ENCODE measurements at regions not wholly inside any gene's neighbourhood (a gene's known extent, or its start where the extent isn't known, plus 50 kb on each side); places are given as distances from the start of the nearest gene placed in this dataset.

GRCh38 chr14:99072433-99072832 is 199.6 kb downstream of the BCL11B start:
- 27% methylated on average over 12 of the region's 12 CpGs for WGBS (ENCODE audit: low lambda C conversion rate)
- no peaks in the 10 kb centered on the region for H3K4me1 ChIP-seq (ENCODE audit: insufficient read depth, low read length)
- no peak for FAIRE-seq
- ATAC-seq: no peak
- TF ChIP-seq CREBL2 (CRISPR knock-in tag; IDR thresholded peaks at IDR 0.05; ENCODE audit: borderline replicate concordance) (no peak), SCMH1 (CRISPR knock-in tag; IDR thresholded peaks at IDR 0.05; ENCODE audit: borderline replicate concordance) (no peak), TFE3 (CRISPR knock-in tag; IDR thresholded peaks at IDR 0.05) (no peak), ZNF256 (CRISPR knock-in tag; conservative IDR thresholded peaks at IDR 0.05) (no peak), PAXIP1 (CRISPR knock-in tag; conservative IDR thresholded peaks at IDR 0.05) (no peak), ZNF639 (CRISPR knock-in tag; conservative IDR thresholded peaks at IDR 0.05) (no peak), USF2 (IDR thresholded peaks at IDR 0.05; ENCODE audit: low read depth, low read length) (no peak), USF2 (CRISPR knock-in tag; IDR thresholded peaks at IDR 0.05; ENCODE audit: borderline replicate concordance) (no peak), MAZ (IDR thresholded peaks at IDR 0.05; ENCODE audit: borderline replicate concordance, low read depth, low read length) (no peak), MAZ (CRISPR knock-in tag; IDR thresholded peaks at IDR 0.05; ENCODE audit: low read depth) (no peak), GTF3A (CRISPR knock-in tag; conservative IDR thresholded peaks at IDR 0.05) (no peak), HDAC1 (CRISPR knock-in tag; IDR thresholded peaks at IDR 0.05) (no peak), ZNF747 (CRISPR knock-in tag; IDR thresholded peaks at IDR 0.05; ENCODE audit: borderline replicate concordance) (no peak), ZNF670 (CRISPR knock-in tag; IDR thresholded peaks at IDR 0.05; ENCODE audit: borderline replicate concordance) (no peak), ZNF788 (CRISPR knock-in tag; IDR thresholded peaks at IDR 0.05; ENCODE audit: borderline replicate concordance) (no peak), ZNF34 (CRISPR knock-in tag; IDR thresholded peaks at IDR 0.05; ENCODE audit: borderline replicate concordance) (no peak)
- no peaks in the 10 kb centered on the region; a peak in 1 of 5 replicates for H3K27me3 ChIP-seq (ENCODE audit: control insufficient read depth in 1 of 2, insufficient read depth in 2 of 2, low read length in 2 of 2)
- no peak overlapping the region for H2AFZ ChIP-seq (ENCODE audit: low read length)
- no peaks in the 10 kb centered on the region for H3K36me3 ChIP-seq (replicated peaks in 1 of 2; ENCODE audit: control insufficient read depth in 1 of 2, insufficient read depth in 2 of 2, low read length in 2 of 2)
- ChIA-PET POLR2A (no interaction called here), CTCF (ENCODE audit: low intra/inter-chr PET ratio, low total read pairs) (no interaction called here)
- H3K9ac ChIP-seq (ENCODE audit: insufficient read depth, low read depth, low read length): no peak overlapping the region
- intact Hi-C loops (cut with micrococcal nuclease; ENCODE audit: unreplicated experiment) (no loop called here), in situ Hi-C loops (cut with HindIII; ENCODE audit: extremely low pct_ligation_motif_present, low pct_unique_long_range_greater_than_20kb) (no loop called here)
- H3K79me2 ChIP-seq (ENCODE audit: insufficient read depth, low read length): no peaks in the 10 kb centered on the region
- no peak for DNase-seq (ENCODE audit: low spot score)
- peaks cover 7% of the 10 kb centered on the region; the same call in 1 of the 2 replicates for H3K9me3 ChIP-seq (ENCODE audit: low read length)
- H4K20me1 ChIP-seq (ENCODE audit: insufficient read depth, low read length): no peaks in the 10 kb centered on the region
- no peak overlapping the region for H3K4me3 ChIP-seq (replicated peaks in 1 of 3; ENCODE audit: insufficient read depth in 1 of 3, low read depth in 2 of 3, low read length in 3 of 3)
- no peak overlapping the region for H3K27ac ChIP-seq (ENCODE audit: extremely low read length, insufficient read depth, low read length)
- BruUV-seq (replicated peaks): no TSS peak
- H3K4me2 ChIP-seq (ENCODE audit: low read depth, low read length): no peak overlapping the region

Measured in HepG2 (cell line).